ENCODE measurements at regions not wholly inside any gene's neighbourhood (a gene's known extent, or its start where the extent isn't known, plus 50 kb on each side); places are given as distances from the start of the nearest gene placed in this dataset.

GRCh38 chr4:30614771-30615170, 105.4 kb upstream of the PCDH7 start:
- ChIA-PET CTCF (no interaction called here), POLR2A (no interaction called here)
- H3K4me3 ChIP-seq (ENCODE audit: control insufficient read depth in 1 of 7, extremely low read depth in 1 of 7, insufficient read depth in 4 of 7, low read depth in 2 of 7, low read length in 6 of 7) = no peak overlapping the region
- no peaks in the 10 kb centered on the region for H3K36me3 ChIP-seq (ENCODE audit: control insufficient read depth in 4 of 4, insufficient read depth in 4 of 4, low read length in 3 of 4)
- DNase-seq = no peak
- no peaks in the 10 kb centered on the region for H3K4me1 ChIP-seq (ENCODE audit: control extremely low read depth in 1 of 4, control insufficient read depth in 4 of 4, insufficient read depth in 4 of 4, low read length in 3 of 4)
- H3K9me3 ChIP-seq (ENCODE audit: control extremely low read depth in 1 of 5, control insufficient read depth in 4 of 5, insufficient read depth in 2 of 5, low read depth in 1 of 5, low read length in 4 of 5) = no peaks in the 10 kb centered on the region
- H3K27me3 ChIP-seq (replicated peaks in 2 of 5; ENCODE audit: control insufficient read depth in 4 of 5, insufficient read depth in 5 of 5, low read length in 4 of 5) = no peaks in the 10 kb centered on the region
- no peak overlapping the region for H3K27ac ChIP-seq (ENCODE audit: insufficient read depth in 1 of 2, low read depth in 1 of 2, low read length in 2 of 2, poor library complexity in 1 of 2, severe bottlenecking in 2 of 2)

- Histone ChIP-seq H3K4me3 (ENCODE audit: control insufficient read depth in 1 of 7, extremely low read depth in 1 of 7, insufficient read depth in 4 of 7, low read depth in 2 of 7, low read length in 6 of 7) (no peak overlapping the region), H3K4me1 (ENCODE audit: control extremely low read depth in 1 of 4, control insufficient read depth in 4 of 4, insufficient read depth in 4 of 4, low read length in 3 of 4) (no peaks in the 10 kb centered on the region), H3K9me3 (ENCODE audit: control extremely low read depth in 1 of 5, control insufficient read depth in 4 of 5, insufficient read depth in 2 of 5, low read depth in 1 of 5, low read length in 4 of 5) (no peaks in the 10 kb centered on the region), H3K36me3 (ENCODE audit: control insufficient read depth in 4 of 4, insufficient read depth in 4 of 4, low read length in 3 of 4) (no peaks in the 10 kb centered on the region), H3K27me3 (replicated peaks in 2 of 5; ENCODE audit: control insufficient read depth in 4 of 5, insufficient read depth in 5 of 5, low read length in 4 of 5) (no peaks in the 10 kb centered on the region), H3K27ac (ENCODE audit: insufficient read depth in 1 of 2, low read depth in 1 of 2, low read length in 2 of 2, poor library complexity in 1 of 2, severe bottlenecking in 2 of 2) (no peak overlapping the region)
- DNase-seq = no peak
- POLR2A ChIA-PET = no interaction called here
- WGBS (ENCODE audit: insufficient coverage) = no CpG with 5 or more reads among the region's 2 CpGs
- CTCF ChIA-PET = no interaction called here
These were observed 103.1 kb upstream of the PCDH7 start for GRCh38 chr4:30616942-30617646.

GRCh38 chr4:30617836-30618235, 102.3 kb upstream of the PCDH7 start:
- no peaks in the 10 kb centered on the region for H3K4me1 ChIP-seq (ENCODE audit: control extremely low read depth in 1 of 4, control insufficient read depth in 4 of 4, insufficient read depth in 4 of 4, low read length in 3 of 4)
- no peak for DNase-seq
- no CpG with 5 or more reads among the region's 2 CpGs for WGBS (ENCODE audit: insufficient coverage)
- no peaks in the 10 kb centered on the region for H3K27me3 ChIP-seq (replicated peaks in 2 of 5; ENCODE audit: control insufficient read depth in 4 of 5, insufficient read depth in 5 of 5, low read length in 4 of 5)
- no peaks in the 10 kb centered on the region for H3K9me3 ChIP-seq (ENCODE audit: control extremely low read depth in 1 of 5, control insufficient read depth in 4 of 5, insufficient read depth in 2 of 5, low read depth in 1 of 5, low read length in 4 of 5)
- no peak overlapping the region for H3K27ac ChIP-seq (ENCODE audit: insufficient read depth in 1 of 2, low read depth in 1 of 2, low read length in 2 of 2, poor library complexity in 1 of 2, severe bottlenecking in 2 of 2)
- no peak overlapping the region for H3K4me3 ChIP-seq (ENCODE audit: control insufficient read depth in 1 of 7, extremely low read depth in 1 of 7, insufficient read depth in 4 of 7, low read depth in 2 of 7, low read length in 6 of 7)
- H3K36me3 ChIP-seq (ENCODE audit: control insufficient read depth in 4 of 4, insufficient read depth in 4 of 4, low read length in 3 of 4) = no peaks in the 10 kb centered on the region
- POLR2A ChIA-PET = no interaction called here
- CTCF ChIA-PET = no interaction called here

GRCh38 chr4:30619679-30620078, 100.5 kb upstream of the PCDH7 start:
- Histone ChIP-seq H3K4me1 (ENCODE audit: control extremely low read depth in 1 of 4, control insufficient read depth in 4 of 4, insufficient read depth in 4 of 4, low read length in 3 of 4) (no peaks in the 10 kb centered on the region), H3K27ac (ENCODE audit: insufficient read depth in 1 of 2, low read depth in 1 of 2, low read length in 2 of 2, poor library complexity in 1 of 2, severe bottlenecking in 2 of 2) (no peak overlapping the region), H3K36me3 (ENCODE audit: control insufficient read depth in 4 of 4, insufficient read depth in 4 of 4, low read length in 3 of 4) (no peaks in the 10 kb centered on the region), H3K27me3 (replicated peaks in 2 of 5; ENCODE audit: control insufficient read depth in 4 of 5, insufficient read depth in 5 of 5, low read length in 4 of 5) (no peaks in the 10 kb centered on the region), H3K4me3 (ENCODE audit: control insufficient read depth in 1 of 7, extremely low read depth in 1 of 7, insufficient read depth in 4 of 7, low read depth in 2 of 7, low read length in 6 of 7) (no peak overlapping the region), H3K9me3 (ENCODE audit: control extremely low read depth in 1 of 5, control insufficient read depth in 4 of 5, insufficient read depth in 2 of 5, low read depth in 1 of 5, low read length in 4 of 5) (no peaks in the 10 kb centered on the region)
- ChIA-PET POLR2A (no interaction called here), CTCF (interaction anchor here (0.6 kb wide), 1 partner anchor 480 kb away, joined by 3 read pairs; no protein-coding TSS in a partner anchor)
- WGBS (ENCODE audit: insufficient coverage) = no CpG with 5 or more reads among the region's 1 CpG
- DNase-seq = no peak

- ChIA-PET CTCF (no interaction called here), POLR2A (no interaction called here)
- no peak for DNase-seq
- no peaks in the 10 kb centered on the region for H3K9me3 ChIP-seq (ENCODE audit: control extremely low read depth in 1 of 5, control insufficient read depth in 4 of 5, insufficient read depth in 2 of 5, low read depth in 1 of 5, low read length in 4 of 5)
- H3K27ac ChIP-seq (ENCODE audit: insufficient read depth in 1 of 2, low read depth in 1 of 2, low read length in 2 of 2, poor library complexity in 1 of 2, severe bottlenecking in 2 of 2) = no peak overlapping the region
- no CpG with 5 or more reads among the region's 1 CpG for WGBS (ENCODE audit: insufficient coverage)
- H3K4me3 ChIP-seq (ENCODE audit: control insufficient read depth in 1 of 7, extremely low read depth in 1 of 7, insufficient read depth in 4 of 7, low read depth in 2 of 7, low read length in 6 of 7) = no peak overlapping the region
- no peaks in the 10 kb centered on the region for H3K36me3 ChIP-seq (ENCODE audit: control insufficient read depth in 4 of 4, insufficient read depth in 4 of 4, low read length in 3 of 4)
- H3K27me3 ChIP-seq (replicated peaks in 2 of 5; ENCODE audit: control insufficient read depth in 4 of 5, insufficient read depth in 5 of 5, low read length in 4 of 5) = no peaks in the 10 kb centered on the region
- H3K4me1 ChIP-seq (ENCODE audit: control extremely low read depth in 1 of 4, control insufficient read depth in 4 of 4, insufficient read depth in 4 of 4, low read length in 3 of 4) = no peaks in the 10 kb centered on the region
These were observed 99.5 kb upstream of the PCDH7 start for GRCh38 chr4:30620711-30621110.

GRCh38 chr4:30630431-30630830, 89.7 kb upstream of the PCDH7 start:
- H3K27me3 ChIP-seq (replicated peaks in 2 of 5; ENCODE audit: control insufficient read depth in 4 of 5, insufficient read depth in 5 of 5, low read length in 4 of 5) = no peaks in the 10 kb centered on the region
- no peak for DNase-seq
- no peak overlapping the region for H3K27ac ChIP-seq (ENCODE audit: insufficient read depth in 1 of 2, low read depth in 1 of 2, low read length in 2 of 2, poor library complexity in 1 of 2, severe bottlenecking in 2 of 2)
- POLR2A ChIA-PET = no interaction called here
- WGBS (ENCODE audit: insufficient coverage) = 76% methylated on average over 2 of the region's 3 CpGs
- H3K9me3 ChIP-seq (ENCODE audit: control extremely low read depth in 1 of 5, control insufficient read depth in 4 of 5, insufficient read depth in 2 of 5, low read depth in 1 of 5, low read length in 4 of 5) = no peaks in the 10 kb centered on the region
- no peaks in the 10 kb centered on the region for H3K36me3 ChIP-seq (ENCODE audit: control insufficient read depth in 4 of 4, insufficient read depth in 4 of 4, low read length in 3 of 4)
- no peak overlapping the region for H3K4me3 ChIP-seq (ENCODE audit: control insufficient read depth in 1 of 7, extremely low read depth in 1 of 7, insufficient read depth in 4 of 7, low read depth in 2 of 7, low read length in 6 of 7)
- H3K4me1 ChIP-seq (ENCODE audit: control extremely low read depth in 1 of 4, control insufficient read depth in 4 of 4, insufficient read depth in 4 of 4, low read length in 3 of 4) = no peaks in the 10 kb centered on the region
- CTCF ChIA-PET = no interaction called here

GRCh38 chr4:30632751-30633150, 87.4 kb upstream of the PCDH7 start:
- WGBS (ENCODE audit: insufficient coverage) = no CpG with 5 or more reads among the region's 1 CpG
- CTCF ChIA-PET = no interaction called here
- no peak for DNase-seq

More at GRCh38 chr4:30632751-30633150, 87.4 kb upstream of the PCDH7 start:
- H3K4me3 ChIP-seq (ENCODE audit: control insufficient read depth in 1 of 7, extremely low read depth in 1 of 7, insufficient read depth in 4 of 7, low read depth in 2 of 7, low read length in 6 of 7) = no peak overlapping the region
- no peaks in the 10 kb centered on the region for H3K36me3 ChIP-seq (ENCODE audit: control insufficient read depth in 4 of 4, insufficient read depth in 4 of 4, low read length in 3 of 4)
- H3K9me3 ChIP-seq (ENCODE audit: control extremely low read depth in 1 of 5, control insufficient read depth in 4 of 5, insufficient read depth in 2 of 5, low read depth in 1 of 5, low read length in 4 of 5) = no peaks in the 10 kb centered on the region
- POLR2A ChIA-PET = no interaction called here
- no peaks in the 10 kb centered on the region for H3K27me3 ChIP-seq (replicated peaks in 2 of 5; ENCODE audit: control insufficient read depth in 4 of 5, insufficient read depth in 5 of 5, low read length in 4 of 5)
- no peaks in the 10 kb centered on the region for H3K4me1 ChIP-seq (ENCODE audit: control extremely low read depth in 1 of 4, control insufficient read depth in 4 of 4, insufficient read depth in 4 of 4, low read length in 3 of 4)
- H3K27ac ChIP-seq (ENCODE audit: insufficient read depth in 1 of 2, low read depth in 1 of 2, low read length in 2 of 2, poor library complexity in 1 of 2, severe bottlenecking in 2 of 2) = no peak overlapping the region
